ENCODE measurements at regions not wholly inside any gene's neighbourhood (a gene's known extent, or its start where the extent isn't known, plus 50 kb on each side); places are given as distances from the start of the nearest gene placed in this dataset.

GRCh38 chr16:5584109-5584508 lies 486.5 kb upstream of the EEF2KMT start:
- WGBS, 5 donors: 76 to 85% (median 82%) methylated on average over 4 of the region's 4 CpGs
- no peak for DNase-seq
- H3K27me3 ChIP-seq (replicated peaks in 1 of 7): no peaks in the 10 kb centered on the region
- H3K4me1 ChIP-seq: no peaks in the 10 kb centered on the region
- intact Hi-C loops (cut with DNase I; ENCODE audit: low total_unique reads): loop anchor here (10.0 kb wide), 1 partner anchor 61 kb away; no protein-coding TSS in a partner anchor
- no peak overlapping the region for H3K4me3 ChIP-seq
- H3K36me3 ChIP-seq: no peaks in the 10 kb centered on the region
- TF ChIP-seq POLR2AphosphoS5 (IDR thresholded peaks at IDR 0.05) (no peak), POLR2A (IDR thresholded peaks at IDR 0.05) (no peak)
- TF ChIP-seq, protein P1, sequence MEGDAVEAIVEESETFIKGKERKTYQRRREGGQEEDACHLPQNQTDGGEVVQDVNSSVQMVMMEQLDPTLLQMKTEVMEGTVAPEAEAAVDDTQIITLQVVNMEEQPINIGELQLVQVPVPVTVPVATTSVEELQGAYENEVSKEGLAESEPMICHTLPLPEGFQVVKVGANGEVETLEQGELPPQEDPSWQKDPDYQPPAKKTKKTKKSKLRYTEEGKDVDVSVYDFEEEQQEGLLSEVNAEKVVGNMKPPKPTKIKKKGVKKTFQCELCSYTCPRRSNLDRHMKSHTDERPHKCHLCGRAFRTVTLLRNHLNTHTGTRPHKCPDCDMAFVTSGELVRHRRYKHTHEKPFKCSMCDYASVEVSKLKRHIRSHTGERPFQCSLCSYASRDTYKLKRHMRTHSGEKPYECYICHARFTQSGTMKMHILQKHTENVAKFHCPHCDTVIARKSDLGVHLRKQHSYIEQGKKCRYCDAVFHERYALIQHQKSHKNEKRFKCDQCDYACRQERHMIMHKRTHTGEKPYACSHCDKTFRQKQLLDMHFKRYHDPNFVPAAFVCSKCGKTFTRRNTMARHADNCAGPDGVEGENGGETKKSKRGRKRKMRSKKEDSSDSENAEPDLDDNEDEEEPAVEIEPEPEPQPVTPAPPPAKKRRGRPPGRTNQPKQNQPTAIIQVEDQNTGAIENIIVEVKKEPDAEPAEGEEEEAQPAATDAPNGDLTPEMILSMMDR (IDR thresholded peaks at IDR 0.05 in 8 of 11, conservative IDR thresholded peaks at IDR 0.05 in 3 of 11): no peak
- H3K9me3 ChIP-seq: no peaks in the 10 kb centered on the region
- H3K27ac ChIP-seq: no peak overlapping the region

- 66 to 79% (median 71%) methylated on average over 6 to 7 of the region's 7 CpGs for WGBS, 5 donors
- no peak overlapping the region for H3K27ac ChIP-seq
- H3K36me3 ChIP-seq: no peaks in the 10 kb centered on the region
- no peak for DNase-seq
- no peaks in the 10 kb centered on the region for H3K9me3 ChIP-seq
- H3K4me3 ChIP-seq: no peak overlapping the region
- intact Hi-C loops (cut with DNase I; ENCODE audit: low total_unique reads): loop anchor here (10.0 kb wide), 1 partner anchor 62 kb away; no protein-coding TSS in a partner anchor
- H3K27me3 ChIP-seq (replicated peaks in 1 of 7): peaks cover 0 to 5% (median 0%) of the 10 kb centered on the region in 7 donors
- no peak for TF ChIP-seq POLR2A (IDR thresholded peaks at IDR 0.05)
- TF ChIP-seq, protein P1 (IDR thresholded peaks at IDR 0.05 in 8 of 11, conservative IDR thresholded peaks at IDR 0.05 in 3 of 11): no peak
- TF ChIP-seq POLR2AphosphoS5 (IDR thresholded peaks at IDR 0.05): no peak
- H3K4me1 ChIP-seq: no peaks in the 10 kb centered on the region
These were observed 484.9 kb upstream of the EEF2KMT start for GRCh38 chr16:5582529-5582928.

GRCh38 chr16:5581908-5582307 lies 484.3 kb upstream of the EEF2KMT start:
- Histone ChIP-seq H3K4me3 (no peak overlapping the region), H3K27me3 (replicated peaks in 1 of 7) (peaks cover 0 to 5% (median 0%) of the 10 kb centered on the region in 7 donors), H3K36me3 (no peaks in the 10 kb centered on the region), H3K4me1 (no peaks in the 10 kb centered on the region), H3K27ac (no peak overlapping the region), H3K9me3 (no peaks in the 10 kb centered on the region)
- TF ChIP-seq, protein P1 (IDR thresholded peaks at IDR 0.05 in 8 of 11, conservative IDR thresholded peaks at IDR 0.05 in 3 of 11): no peak
- no peak for TF ChIP-seq POLR2AphosphoS5 (IDR thresholded peaks at IDR 0.05)
- no peak for TF ChIP-seq POLR2A (IDR thresholded peaks at IDR 0.05)
- DNase-seq: no peak
- intact Hi-C loops (cut with DNase I; ENCODE audit: low total_unique reads): loop anchor here (10.0 kb wide), 1 partner anchor 63 kb away; no protein-coding TSS in a partner anchor
- 44 to 53% (median 46%) methylated on average over 7 of the region's 7 CpGs for WGBS, 5 donors

DNA sequence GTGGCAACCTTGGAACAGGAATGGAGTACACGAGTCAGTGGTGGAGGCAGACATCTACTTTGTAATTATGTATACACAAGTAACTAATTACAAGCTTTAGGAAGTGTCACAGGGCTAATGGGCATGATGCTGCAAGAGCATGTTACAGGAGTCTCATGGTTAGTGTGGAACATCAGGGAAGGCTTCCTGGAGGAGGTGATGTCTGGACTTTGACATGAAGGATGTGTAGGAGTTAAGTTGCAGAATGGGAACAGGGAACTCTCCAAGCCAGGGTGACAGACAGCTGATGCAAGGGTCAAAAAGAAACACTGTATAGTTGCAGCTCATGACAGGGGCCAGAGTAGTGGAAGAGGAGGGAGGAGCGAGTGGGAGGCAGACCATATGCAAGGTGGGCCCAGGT lies 483.8 kb upstream of the EEF2KMT start:
- Histone ChIP-seq H3K4me3 (no peak overlapping the region), H3K27me3 (replicated peaks in 1 of 7) (peaks cover 0 to 5% (median 0%) of the 10 kb centered on the region in 7 donors), H3K27ac (no peak overlapping the region), H3K9me3 (no peaks in the 10 kb centered on the region), H3K36me3 (no peaks in the 10 kb centered on the region), H3K4me1 (no peaks in the 10 kb centered on the region)
- intact Hi-C loops (cut with DNase I; ENCODE audit: low total_unique reads): loop anchor here (10.0 kb wide), 1 partner anchor 63 kb away; no protein-coding TSS in a partner anchor
- DNase-seq: no peak
- WGBS, 5 donors: 73 to 84% (median 77%) methylated on average over 2 of the region's 2 CpGs
- TF ChIP-seq POLR2AphosphoS5 (IDR thresholded peaks at IDR 0.05) (no peak), POLR2A (IDR thresholded peaks at IDR 0.05) (no peak)
- TF ChIP-seq, protein P1 (IDR thresholded peaks at IDR 0.05 in 8 of 11, conservative IDR thresholded peaks at IDR 0.05 in 3 of 11): no peak
